HG03045 (cell line): ENCODE measurements at regions not wholly inside any gene's neighbourhood (a gene's known extent, or its start where the extent isn't known, plus 50 kb on each side); places are given as distances from the start of the nearest gene placed in this dataset.

Source experiments
- ATAC-seq: cut with Tn5 transposase; IDR thresholded peaks from one replicate; pipeline ENCODE4 v1.9.1; 2021; ENCODE audit warnings: mild to moderate bottlenecking, moderate library complexity; ENCODE audit not compliant: unreplicated experiment

GRCh38 chr5:17690473-17690872 lies 56.2 kb downstream of the TAF11L14 start:
- ATAC-seq = no peak

DNA sequence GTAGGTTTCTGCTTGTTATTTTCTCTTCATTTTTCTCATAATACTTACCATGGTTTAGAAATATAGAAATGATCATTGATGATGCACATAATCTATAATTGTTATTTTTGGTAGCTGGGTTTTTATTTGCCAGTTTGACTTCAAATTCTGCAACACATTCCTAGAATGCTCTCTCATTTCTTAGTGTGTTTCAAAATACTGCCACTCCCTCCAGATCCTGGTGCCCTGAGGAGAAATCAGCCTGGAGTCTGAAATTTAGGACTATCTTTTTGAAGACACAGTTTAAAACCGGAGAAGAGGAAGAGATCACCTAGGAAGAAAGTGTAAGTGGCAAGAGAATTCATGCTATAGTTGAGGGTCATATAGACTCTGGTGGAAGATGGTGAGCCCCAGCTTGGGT lies 57.5 kb downstream of the TAF11L14 start:
- ATAC-seq = no peak

DNA sequence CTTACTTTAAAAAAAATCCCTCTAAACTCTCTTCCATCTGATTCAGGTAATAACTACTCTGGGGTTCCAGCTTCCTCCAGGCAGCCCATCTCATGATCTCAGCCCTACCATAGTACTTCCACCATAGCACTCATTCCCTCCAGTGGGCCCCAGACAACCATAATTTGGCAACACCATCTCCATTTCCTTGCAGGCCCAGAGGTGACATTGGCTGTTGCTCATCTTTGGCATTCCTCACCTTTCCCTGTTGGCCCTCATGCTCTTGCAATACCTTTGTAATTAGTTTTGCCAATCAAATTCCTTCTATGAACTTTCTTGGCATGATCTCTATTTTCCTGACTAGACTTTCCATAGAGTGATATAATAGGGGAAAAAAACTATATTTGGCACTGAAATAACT lies 60.1 kb downstream of the TAF11L14 start:
- no peak for ATAC-seq

DNA sequence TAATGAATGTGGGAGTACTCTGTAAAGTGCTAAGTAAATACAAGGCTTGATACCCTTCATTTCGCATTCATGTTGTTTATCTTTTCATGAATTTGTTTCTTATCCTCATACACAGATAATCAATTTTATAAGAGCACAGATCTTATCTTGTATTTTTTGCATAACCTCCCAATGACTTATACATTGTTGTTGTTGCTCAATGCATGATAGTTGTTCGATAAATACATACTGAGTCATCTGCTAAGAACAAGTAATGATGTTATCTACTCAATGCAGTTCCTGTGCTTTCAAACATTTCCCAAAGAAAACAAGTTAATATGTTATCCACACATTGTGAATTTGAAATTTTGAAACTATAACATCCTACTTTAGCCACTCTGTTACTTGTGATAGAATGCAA lies 60.7 kb downstream of the TAF11L14 start:
- ATAC-seq = no peak

DNA sequence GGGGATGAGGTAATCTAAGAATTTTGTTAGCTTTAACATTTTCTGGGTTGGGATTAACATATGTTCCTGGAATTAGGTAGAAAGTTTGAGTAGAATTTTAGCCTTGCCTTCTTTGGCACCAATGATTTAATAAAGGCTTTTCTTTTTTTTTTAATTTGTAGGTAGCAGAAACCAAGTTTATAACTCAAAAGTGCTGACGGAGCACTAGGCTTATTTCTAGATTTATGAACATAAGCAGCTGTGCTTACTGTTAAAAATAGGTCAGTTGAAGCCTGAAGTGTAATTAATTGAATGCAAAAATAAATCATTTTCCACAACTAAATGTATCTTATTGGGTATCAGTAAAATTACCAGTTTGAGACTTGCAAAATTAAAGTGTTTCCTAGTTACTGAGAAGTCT lies 62.4 kb downstream of the TAF11L14 start:
- ATAC-seq = no peak

GRCh38 chr5:17697671-17698070 lies 63.4 kb downstream of the TAF11L14 start:
- ATAC-seq = no peak

DNA sequence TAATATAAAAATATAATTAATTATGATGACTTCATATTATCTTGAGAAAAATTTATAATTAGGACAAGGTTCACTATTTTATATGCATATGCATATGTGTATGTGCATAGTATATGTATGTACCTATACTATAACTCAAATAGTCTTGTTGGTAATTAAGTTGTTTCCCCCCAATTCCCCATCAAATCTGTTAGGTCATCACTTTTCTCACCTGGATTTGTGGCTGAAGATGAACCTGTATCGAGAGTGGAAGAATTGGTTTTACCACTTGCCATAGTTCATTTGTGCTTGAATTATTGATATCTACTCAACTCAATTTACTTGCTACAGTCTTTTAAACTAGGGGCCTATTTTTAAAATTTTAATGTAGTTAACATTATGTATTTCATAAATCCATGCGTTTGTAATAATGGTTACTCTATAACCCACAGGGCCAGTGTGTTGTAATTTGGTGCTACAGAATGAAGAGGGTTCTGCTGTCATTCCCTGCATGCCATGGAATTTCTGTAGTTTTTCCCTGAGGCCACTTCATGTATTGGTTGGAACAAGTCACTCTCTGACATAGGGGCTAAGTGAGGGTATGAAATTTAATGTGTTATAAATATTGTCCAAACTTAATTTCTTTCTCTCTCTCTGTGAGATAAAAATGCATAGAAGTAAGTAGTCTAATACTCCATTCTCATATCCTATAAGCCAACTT lies 74.9 kb downstream of the TAF11L14 start:
- no peak for ATAC-seq

DNA sequence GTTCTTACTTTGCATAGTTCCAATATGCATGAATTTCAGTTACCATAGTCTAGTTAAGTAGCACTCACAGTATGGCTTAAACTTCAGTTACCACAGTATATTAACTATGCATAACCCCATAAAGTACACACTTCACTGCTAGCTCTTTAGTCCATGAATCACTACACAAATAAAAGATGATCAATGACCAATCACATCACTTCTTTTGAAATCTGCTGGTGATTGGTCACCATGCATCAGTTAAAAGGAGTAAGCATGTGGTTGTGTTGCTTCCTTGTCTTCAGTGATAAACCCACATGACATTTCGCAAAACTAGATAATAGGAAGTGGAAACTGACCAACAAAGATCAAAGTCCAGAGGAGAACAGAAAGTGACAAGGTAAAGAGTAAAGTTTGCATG lies 79.0 kb downstream of the TAF11L14 start:
- no peak for ATAC-seq

DNA sequence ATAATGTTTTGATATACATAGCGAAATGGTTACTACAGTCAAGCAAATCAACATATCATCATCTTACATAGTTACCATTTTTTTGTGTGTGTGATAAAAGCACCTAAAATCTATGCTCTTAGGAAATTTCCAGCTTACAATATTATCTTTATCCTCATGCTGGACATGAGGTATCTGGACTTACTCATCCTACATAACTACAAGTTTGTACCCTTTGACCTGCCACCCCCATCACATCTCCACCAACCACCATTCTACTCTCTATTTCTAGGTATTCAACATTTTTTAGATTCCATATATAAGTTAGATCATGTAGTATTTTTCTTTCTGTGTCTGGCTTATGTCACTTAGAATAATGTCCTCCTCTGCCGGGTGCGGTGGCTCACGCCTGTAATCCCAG lies 79.9 kb downstream of the TAF11L14 start:
- ATAC-seq = no peak

GRCh38 chr5:17719592-17719991 lies 85.3 kb downstream of the TAF11L14 start:
- ATAC-seq = no peak

DNA sequence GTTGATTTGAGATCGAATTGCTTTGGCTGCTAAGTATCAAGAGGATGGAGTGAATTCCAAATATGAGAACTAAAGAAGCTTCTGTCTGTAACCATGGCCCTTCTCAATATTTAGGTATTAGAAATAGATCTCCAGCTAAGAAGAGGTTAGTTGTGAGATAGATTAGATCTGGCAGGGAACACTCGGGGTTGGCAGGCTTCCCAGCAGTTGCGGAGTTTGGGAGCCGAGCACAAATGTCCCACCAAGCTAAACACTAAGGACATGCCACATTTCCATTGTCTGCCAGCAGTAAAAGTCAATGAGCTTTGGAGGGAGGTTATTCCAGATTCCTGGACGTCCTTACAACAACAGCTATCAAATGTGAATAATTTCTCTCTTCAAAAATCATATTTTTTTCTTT lies 85.8 kb downstream of the TAF11L14 start:
- no peak for ATAC-seq

DNA sequence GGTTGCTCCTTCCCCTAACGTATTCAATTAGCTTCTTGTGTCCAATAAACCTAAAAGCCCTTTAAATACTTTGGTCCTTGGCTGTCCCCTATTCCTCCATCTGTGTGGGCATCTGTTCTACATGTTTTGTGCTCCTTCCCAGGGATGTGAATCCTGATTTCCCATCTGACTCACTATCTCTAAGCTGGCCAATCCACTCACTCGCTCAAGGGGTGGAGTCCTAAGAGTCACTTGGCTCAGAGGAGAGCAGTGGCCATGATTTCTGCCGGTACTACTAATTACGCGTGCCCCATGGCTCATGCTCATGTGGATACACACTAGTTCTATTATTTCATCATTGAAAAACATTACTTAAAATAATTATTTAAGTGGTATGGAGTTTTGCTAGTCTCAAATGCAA lies 89.6 kb downstream of the TAF11L14 start:
- ATAC-seq = no peak

- ATAC-seq = no peak
Measured at GRCh38 chr5:17727098-17727497, 92.8 kb downstream of the TAF11L14 start.

DNA sequence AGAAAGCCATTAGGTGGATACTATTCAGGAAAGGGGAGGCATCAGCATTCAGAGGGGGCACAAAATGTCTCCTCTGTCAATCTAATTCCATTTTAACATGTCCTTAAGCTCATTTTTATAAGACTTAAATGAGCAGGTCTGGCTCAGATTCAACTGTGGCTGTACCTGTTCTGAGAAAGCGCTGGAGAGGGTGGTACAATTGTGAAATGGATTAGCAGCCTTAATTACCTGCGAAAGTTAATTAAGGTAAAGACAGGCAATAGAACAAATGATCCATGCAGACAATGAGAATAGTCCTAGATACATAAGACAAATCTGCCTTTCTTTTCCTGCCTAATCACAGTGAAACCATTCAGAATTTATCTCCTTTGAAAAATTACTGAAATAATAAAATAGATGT lies 96.2 kb downstream of the TAF11L14 start:
- ATAC-seq = no peak

GRCh38 chr5:17732351-17732923 lies 98.2 kb downstream of the TAF11L14 start:
- ATAC-seq = no peak

DNA sequence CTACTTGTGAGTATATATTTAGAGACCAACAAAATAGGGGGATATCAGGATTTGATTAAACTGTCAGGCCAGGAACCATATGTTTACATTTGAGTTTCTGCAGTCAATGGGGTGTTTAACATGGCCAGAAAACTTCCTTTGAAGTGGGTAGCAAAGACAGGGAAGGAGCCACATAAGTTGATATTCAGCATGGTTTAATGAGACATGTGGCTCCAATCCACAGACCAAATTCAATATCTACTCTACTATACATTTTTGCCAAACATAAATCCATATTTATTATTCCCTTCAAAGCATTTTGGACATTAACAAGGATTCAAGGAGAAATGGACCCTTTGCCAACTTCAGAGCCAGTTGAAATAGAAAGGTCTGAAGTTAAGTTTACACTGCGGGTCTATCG lies 99.8 kb downstream of the TAF11L14 start:
- no peak for ATAC-seq

DNA sequence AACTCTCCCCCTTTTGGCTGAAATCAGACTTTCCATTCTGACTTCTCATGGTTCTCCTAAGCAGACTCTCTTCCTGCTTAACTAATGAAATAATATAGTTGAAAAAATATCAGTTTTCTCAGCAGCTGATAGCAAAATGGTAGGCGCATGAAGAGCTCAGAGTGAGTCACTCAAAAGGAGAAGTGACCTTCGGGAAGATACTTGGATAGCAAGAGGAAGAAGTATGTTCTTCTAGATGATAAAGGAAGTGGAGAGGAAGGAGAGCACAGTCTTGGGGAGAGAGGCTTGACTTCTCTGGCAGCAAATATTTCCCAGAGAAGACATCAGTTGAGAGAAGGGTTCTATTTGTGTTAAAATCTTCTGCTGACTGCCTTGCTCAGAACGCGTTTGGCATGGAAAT lies 101.5 kb downstream of the TAF11L14 start:
- ATAC-seq = no peak

DNA sequence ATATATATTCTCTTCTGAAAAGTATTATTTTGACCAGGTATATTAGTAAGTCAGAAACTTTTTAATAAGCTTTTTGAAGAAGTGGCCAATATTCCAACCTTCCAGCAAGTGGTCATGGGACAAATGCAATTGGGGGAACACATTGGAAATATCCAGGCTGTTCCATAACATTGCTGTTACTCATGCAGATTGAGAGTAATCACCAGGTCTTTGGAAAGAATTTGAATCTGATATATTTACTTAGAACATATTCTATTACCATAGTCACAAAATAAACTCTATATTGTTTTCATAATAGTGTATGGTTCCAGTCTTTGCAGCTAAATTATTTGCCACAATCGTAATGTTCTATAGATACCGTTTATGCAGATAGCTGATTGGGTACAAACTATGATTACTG lies 102.8 kb downstream of the TAF11L14 start:
- ATAC-seq = no peak

DNA sequence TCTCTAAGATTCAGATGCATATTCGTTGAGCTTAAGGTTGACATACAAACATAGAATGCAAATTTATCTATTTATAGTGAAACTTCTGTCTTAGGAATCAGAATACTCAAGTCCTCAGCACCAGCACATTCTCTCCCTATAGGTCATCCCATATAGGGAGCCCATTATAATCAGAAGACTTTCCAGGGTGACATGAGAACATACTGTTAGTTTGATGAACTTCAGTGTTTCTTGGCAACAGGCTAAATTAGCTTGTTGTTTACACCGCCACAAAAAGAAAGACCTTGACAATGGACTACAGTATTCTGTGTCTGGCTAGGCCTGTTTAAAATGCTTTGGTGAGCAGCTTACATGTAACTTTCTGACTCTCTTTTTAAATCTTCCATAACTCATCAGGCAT lies 104.2 kb downstream of the TAF11L14 start:
- no peak for ATAC-seq

GRCh38 chr5:17743580-17744435 lies 109.5 kb downstream of the TAF11L14 start:
- no peak for ATAC-seq

- no peak for ATAC-seq
Measured at GRCh38 chr5:17748201-17748600, 113.9 kb downstream of the TAF11L14 start.

GRCh38 chr5:17748941-17749340 lies 114.7 kb downstream of the TAF11L14 start:
- no peak for ATAC-seq
